IPS DF 4.7 (cell line): ENCODE measurements at regions not wholly inside any gene's neighbourhood (a gene's known extent, or its start where the extent isn't known, plus 50 kb on each side); places are given as distances from the start of the nearest gene placed in this dataset.

ENCODE experiments used
- DNase-seq: peaks from one replicate; pipeline ENCODE4 v3.0.0-alpha.2; 2013; ENCODE audit warnings: low spot score; ENCODE audit errors: extremely low read depth

GRCh38 chr15:35596285-35596684 lies 50.3 kb upstream of the DPH6 start:
- no peak for DNase-seq

- DNase-seq: no peak
Observed at GRCh38 chr15:35602836-35603235, 56.9 kb upstream of the DPH6 start.

- DNase-seq: no peak
Observed at GRCh38 chr15:35603301-35603700, 57.3 kb upstream of the DPH6 start.

GRCh38 chr15:35603856-35604255 lies 57.9 kb upstream of the DPH6 start:
- no peak for DNase-seq

- no peak for DNase-seq
Observed at GRCh38 chr15:35605764-35606449, 59.9 kb upstream of the DPH6 start.

GRCh38 chr15:35606450-35606779 lies 60.5 kb upstream of the DPH6 start:
- no peak for DNase-seq

GRCh38 chr15:35616498-35617271 lies 70.7 kb upstream of the DPH6 start:
- DNase-seq: no peak

GRCh38 chr15:35618260-35619188 lies 72.6 kb upstream of the DPH6 start:
- no peak for DNase-seq

- no peak for DNase-seq
Observed at GRCh38 chr15:35622641-35623340, 76.8 kb upstream of the DPH6 start.

GRCh38 chr15:35624881-35625280 lies 78.9 kb upstream of the DPH6 start:
- DNase-seq: no peak

- no peak for DNase-seq
Observed at GRCh38 chr15:35626571-35627318, 80.8 kb upstream of the DPH6 start.

- DNase-seq: no peak
Observed at GRCh38 chr15:35627696-35628095, 81.7 kb upstream of the DPH6 start.

GRCh38 chr15:35629766-35630165 lies 83.8 kb upstream of the DPH6 start:
- DNase-seq: no peak

GRCh38 chr15:35630532-35630931 lies 84.6 kb upstream of the DPH6 start:
- DNase-seq: no peak

- no peak for DNase-seq
Observed at GRCh38 chr15:35630985-35631384, 85.0 kb upstream of the DPH6 start.

GRCh38 chr15:35633677-35634076 lies 87.7 kb upstream of the DPH6 start:
- no peak for DNase-seq

- no peak for DNase-seq
Observed at GRCh38 chr15:35646790-35647189, 100.8 kb upstream of the DPH6 start.

GRCh38 chr15:35647303-35647702 lies 101.3 kb upstream of the DPH6 start:
- DNase-seq: no peak

GRCh38 chr15:35648941-35649340 lies 103.0 kb upstream of the DPH6 start:
- DNase-seq: no peak

- DNase-seq: no peak
Observed at GRCh38 chr15:35649575-35649974, 103.6 kb upstream of the DPH6 start.

- DNase-seq: no peak
Observed at GRCh38 chr15:35654332-35654731, 108.4 kb upstream of the DPH6 start.
